HEK293 (cell line): ENCODE measurements at regions not wholly inside any gene's neighbourhood (a gene's known extent, or its start where the extent isn't known, plus 50 kb on each side); places are given as distances from the start of the nearest gene placed in this dataset.

Experiments used
- CTCF ChIA-PET: fragments of 350-600 bp; formaldehyde crosslinking; extraction: SDS; loops from one replicate; lab custom pipeline; 2021; ENCODE audit warnings: antibody characterized with exemption; lab: Yijun Ruan, JAX
- POLR2A ChIA-PET: fragments of 300-600 bp; formaldehyde crosslinking; extraction: SDS; loops from one replicate; lab custom pipeline; 2020; ENCODE audit warnings: antibody characterized with exemption, inconsistent platforms; lab: Yijun Ruan, JAX
- H3K27ac ChIP-seq: fragments of 200-500 bp; sonication (Bioruptor generic); 2 replicates; pipeline ENCODE4 v1.5.1; 2014; ENCODE audit warnings: low read depth, low read length, control low read depth, inconsistent platforms; ENCODE audit errors: extremely low read depth
- H3K36me3 ChIP-seq, 2 experiments: fragments of 200-500 bp in 1 of 2; sonication (Bioruptor generic) in 1 of 2; 1 replicate in 1 of 2; 2 replicates in 1 of 2; pipeline ENCODE4 v1.5.1; 2014 to 2017; ENCODE audit warnings: inconsistent platforms in 2 of 2, low read length in 2 of 2; ENCODE audit not compliant: control insufficient read depth in 2 of 2, insufficient read depth in 1 of 2
- H3K4me1 ChIP-seq: fragments of 200-500 bp; sonication (Bioruptor generic); 2 replicates; pipeline ENCODE4 v1.5.1; 2014; ENCODE audit warnings: mild to moderate bottlenecking, low read length, inconsistent platforms; ENCODE audit not compliant: control insufficient read depth, insufficient read depth
- H3K4me3 ChIP-seq: 2 replicates; pipeline ENCODE4 v1.5.1; 2011; ENCODE audit warnings: low read depth, mild to moderate bottlenecking, control low read depth, low read length, moderate library complexity
- H3K9me3 ChIP-seq: fragments of 200-500 bp; sonication (Bioruptor generic); 2 replicates; pipeline ENCODE4 v1.5.1; 2014; ENCODE audit warnings: low read depth, low read length, inconsistent platforms; ENCODE audit not compliant: control insufficient read depth, insufficient read depth
- GLI4 ChIP-seq: fragments of 450-650 bp; formaldehyde crosslinking; IDR thresholded peaks from 2 replicates; pipeline ENCODE4 v1.5.1; 2016; ENCODE audit warnings: missing biosample characterization, missing genetic modification characterization
- MYNN ChIP-seq: fragments of 450-650 bp; formaldehyde crosslinking; IDR thresholded peaks from 2 replicates; pipeline ENCODE4 v1.5.1; 2016; ENCODE audit warnings: missing biosample characterization, missing genetic modification characterization, borderline replicate concordance
- REPIN1 ChIP-seq: fragments of 450-650 bp; formaldehyde crosslinking; IDR thresholded peaks from 2 replicates; pipeline ENCODE4 v1.5.1; 2017; ENCODE audit warnings: missing biosample characterization, missing genetic modification characterization, low read depth
- SALL2 ChIP-seq: fragments of 450-650 bp; formaldehyde crosslinking; IDR thresholded peaks from 2 replicates; pipeline ENCODE4 v1.5.0; 2017; ENCODE audit warnings: missing biosample characterization, mild to moderate bottlenecking, missing genetic modification characterization, borderline replicate concordance
- SP7 ChIP-seq: fragments of 450-650 bp; formaldehyde crosslinking; IDR thresholded peaks from 2 replicates; pipeline ENCODE4 v1.5.1; 2016; ENCODE audit warnings: missing biosample characterization, missing genetic modification characterization
- TCF7L2 ChIP-seq: IDR thresholded peaks from 2 replicates; pipeline ENCODE4 v1.6.1; 2011; ENCODE audit warnings: low read depth, mild to moderate bottlenecking, inconsistent platforms, low read length, moderate library complexity, borderline replicate concordance
- ZBTB17 ChIP-seq: fragments of 450-650 bp; formaldehyde crosslinking; IDR thresholded peaks from 2 replicates; pipeline ENCODE4 v1.5.1; 2016; ENCODE audit warnings: missing biosample characterization, missing genetic modification characterization
- ZNF211 ChIP-seq: fragments of 450-650 bp; formaldehyde crosslinking; IDR thresholded peaks from 2 replicates; pipeline ENCODE4 v1.5.1; 2016; ENCODE audit warnings: low read depth, missing biosample characterization, missing genetic modification characterization
- ZNF248 ChIP-seq: fragments of 450-650 bp; formaldehyde crosslinking; IDR thresholded peaks from 2 replicates; pipeline ENCODE4 v1.5.1; 2017; ENCODE audit warnings: missing biosample characterization, missing genetic modification characterization
- ZNF37A ChIP-seq: fragments of 450-650 bp; IDR thresholded peaks from 2 replicates; pipeline ENCODE4 v1.5.1; 2018; ENCODE audit warnings: missing biosample characterization, missing genetic modification characterization
- ZNF416 ChIP-seq: fragments of 450-650 bp; formaldehyde crosslinking; IDR thresholded peaks from 2 replicates; pipeline ENCODE4 v1.5.1; 2016; ENCODE audit warnings: missing biosample characterization, missing genetic modification characterization
- ZNF423 ChIP-seq: fragments of 450-650 bp; formaldehyde crosslinking; IDR thresholded peaks from 2 replicates; pipeline ENCODE4 v1.5.1; 2016; ENCODE audit warnings: missing biosample characterization, missing genetic modification characterization
- ZNF776 ChIP-seq: fragments of 450-650 bp; formaldehyde crosslinking; IDR thresholded peaks from 2 replicates; pipeline ENCODE4 v1.5.0; 2017; ENCODE audit warnings: missing biosample characterization, missing genetic modification characterization, borderline replicate concordance
- ZNF785 ChIP-seq: fragments of 450-650 bp; formaldehyde crosslinking; IDR thresholded peaks from 2 replicates; pipeline ENCODE4 v1.5.1; 2016; ENCODE audit warnings: missing biosample characterization, missing genetic modification characterization
- ZNF791 ChIP-seq: fragments of 450-650 bp; formaldehyde crosslinking; IDR thresholded peaks from 2 replicates; pipeline ENCODE4 v1.5.1; 2016; ENCODE audit warnings: missing biosample characterization, missing genetic modification characterization
- ZNF837 ChIP-seq: fragments of 450-650 bp; formaldehyde crosslinking; IDR thresholded peaks from 2 replicates; pipeline ENCODE4 v1.5.1; 2016; ENCODE audit warnings: missing biosample characterization, missing genetic modification characterization
- ZNF843 ChIP-seq: fragments of 450-650 bp; formaldehyde crosslinking; IDR thresholded peaks from 2 replicates; pipeline ENCODE4 v1.5.1; 2016; ENCODE audit warnings: missing biosample characterization, missing genetic modification characterization
- ZSCAN16 ChIP-seq: fragments of 450-650 bp; formaldehyde crosslinking; IDR thresholded peaks from 2 replicates; pipeline ENCODE4 v1.5.1; 2016; ENCODE audit warnings: missing biosample characterization, missing genetic modification characterization
- ZSCAN30 ChIP-seq: fragments of 450-650 bp; IDR thresholded peaks from 2 replicates; pipeline ENCODE4 v1.5.1; 2018; ENCODE audit warnings: missing biosample characterization, mild to moderate bottlenecking, missing genetic modification characterization, moderate library complexity
- TF ChIP-seq, protein P1 (sequence below): fragments of 450-650 bp; IDR thresholded peaks from 2 replicates; pipeline ENCODE4 v1.5.1; 2018; ENCODE audit warnings: missing biosample characterization, mild to moderate bottlenecking, missing genetic modification characterization
- TF ChIP-seq, protein P2 (sequence below): fragments of 450-650 bp; formaldehyde crosslinking; IDR thresholded peaks from 2 replicates; pipeline ENCODE4 v1.5.1; 2016; ENCODE audit warnings: missing biosample characterization, missing genetic modification characterization
- TF ChIP-seq, protein P3 (sequence below): fragments of 450-650 bp; formaldehyde crosslinking; IDR thresholded peaks from 2 replicates; pipeline ENCODE4 v1.5.1; 2016; ENCODE audit warnings: missing biosample characterization, missing genetic modification characterization, borderline replicate concordance
- TF ChIP-seq, protein P4 (sequence below): fragments of 450-650 bp; formaldehyde crosslinking; IDR thresholded peaks from 2 replicates; pipeline ENCODE4; 2016; ENCODE audit warnings: missing biosample characterization, missing genetic modification characterization
- TF ChIP-seq, protein P5 (sequence below): fragments of 450-650 bp; formaldehyde crosslinking; IDR thresholded peaks from 2 replicates; pipeline ENCODE4 v1.5.1; 2016; ENCODE audit warnings: missing biosample characterization, missing genetic modification characterization

DNA sequence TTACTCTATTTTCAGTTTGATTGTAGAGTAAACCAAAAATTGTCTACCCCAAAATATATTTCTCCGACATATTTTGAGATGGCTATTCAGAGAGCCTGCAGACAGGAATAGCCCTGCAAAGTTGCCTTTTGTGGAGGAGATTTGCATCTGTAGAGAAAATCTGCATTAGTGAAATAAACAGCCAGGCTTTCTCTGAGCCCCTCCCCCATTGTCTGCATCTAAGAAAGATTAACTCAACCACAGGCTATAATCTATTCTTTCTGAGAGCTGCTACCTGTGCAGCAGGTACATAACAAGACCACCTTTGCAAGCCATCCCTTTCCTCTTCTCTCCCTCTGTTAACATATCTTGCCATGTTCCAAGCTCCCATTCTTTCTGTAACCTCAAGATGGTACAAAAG is 1034.2 kb downstream of the SORCS3 start (continued):
- TF ChIP-seq, protein P1, sequence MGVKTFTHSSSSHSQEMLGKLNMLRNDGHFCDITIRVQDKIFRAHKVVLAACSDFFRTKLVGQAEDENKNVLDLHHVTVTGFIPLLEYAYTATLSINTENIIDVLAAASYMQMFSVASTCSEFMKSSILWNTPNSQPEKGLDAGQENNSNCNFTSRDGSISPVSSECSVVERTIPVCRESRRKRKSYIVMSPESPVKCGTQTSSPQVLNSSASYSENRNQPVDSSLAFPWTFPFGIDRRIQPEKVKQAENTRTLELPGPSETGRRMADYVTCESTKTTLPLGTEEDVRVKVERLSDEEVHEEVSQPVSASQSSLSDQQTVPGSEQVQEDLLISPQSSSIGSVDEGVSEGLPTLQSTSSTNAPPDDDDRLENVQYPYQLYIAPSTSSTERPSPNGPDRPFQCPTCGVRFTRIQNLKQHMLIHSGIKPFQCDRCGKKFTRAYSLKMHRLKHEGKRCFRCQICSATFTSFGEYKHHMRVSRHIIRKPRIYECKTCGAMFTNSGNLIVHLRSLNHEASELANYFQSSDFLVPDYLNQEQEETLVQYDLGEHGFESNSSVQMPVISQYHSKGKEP (tag by site-specific recombination) = no peak
- TF ChIP-seq ZSCAN30 (tag by site-specific recombination) (no peak), ZNF785 (tag by site-specific recombination) (no peak), ZNF211 (tag by site-specific recombination) (no peak), ZNF791 (tag by site-specific recombination) (no peak), ZNF37A (tag by site-specific recombination) (no peak), ZNF248 (no peak), ZNF837 (tag by site-specific recombination) (no peak)
- TF ChIP-seq, protein P2, sequence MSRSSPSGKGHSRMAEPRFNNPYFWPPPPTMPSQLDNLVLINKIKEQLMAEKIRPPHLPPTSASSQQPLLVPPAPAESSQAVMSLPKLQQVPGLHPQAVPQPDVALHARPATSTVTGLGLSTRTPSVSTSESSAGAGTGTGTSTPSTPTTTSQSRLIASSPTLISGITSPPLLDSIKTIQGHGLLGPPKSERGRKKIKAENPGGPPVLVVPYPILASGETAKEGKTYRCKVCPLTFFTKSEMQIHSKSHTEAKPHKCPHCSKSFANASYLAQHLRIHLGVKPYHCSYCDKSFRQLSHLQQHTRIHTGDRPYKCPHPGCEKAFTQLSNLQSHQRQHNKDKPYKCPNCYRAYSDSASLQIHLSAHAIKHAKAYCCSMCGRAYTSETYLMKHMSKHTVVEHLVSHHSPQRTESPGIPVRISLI (tag by site-specific recombination) = no peak

DNA sequence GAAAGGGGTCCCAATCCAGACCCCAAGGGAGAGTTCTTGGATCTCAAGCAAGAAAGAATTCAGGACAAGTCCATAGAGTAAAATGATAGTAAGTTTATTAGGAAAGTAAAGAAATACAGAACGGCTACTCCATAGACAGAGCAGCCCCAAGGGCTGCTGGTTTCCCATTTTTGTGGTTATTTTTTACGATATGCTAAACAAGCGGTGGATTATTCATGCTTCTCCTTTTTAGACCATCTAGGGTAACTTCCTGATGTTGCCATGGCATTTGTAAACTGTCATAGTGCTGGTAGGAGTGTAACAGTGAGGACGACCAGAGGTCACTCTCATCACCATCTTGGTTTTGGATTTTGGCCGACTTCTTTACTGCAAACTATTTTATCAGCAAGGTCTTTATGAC is 1033.4 kb downstream of the SORCS3 start:
- ChIA-PET POLR2A (no interaction called here), CTCF (no interaction called here)
- Histone ChIP-seq H3K4me1 (no peaks in the 10 kb centered on the region), H3K4me3 (no peak overlapping the region), H3K9me3 (no peaks in the 10 kb centered on the region), H3K36me3 (no peaks in the 10 kb centered on the region), H3K27ac (no peak overlapping the region)
- TF ChIP-seq SP7 (tag by site-specific recombination) (no peak), GLI4 (tag by site-specific recombination) (no peak), ZNF416 (tag by site-specific recombination) (no peak), TCF7L2 (no peak), ZNF843 (tag by site-specific recombination) (no peak), REPIN1 (tag by site-specific recombination) (no peak), SALL2 (no peak), ZNF776 (no peak), ZSCAN16 (tag by site-specific recombination) (no peak), ZBTB17 (tag by site-specific recombination) (no peak), MYNN (tag by site-specific recombination) (no peak), ZNF423 (tag by site-specific recombination) (no peak)
- TF ChIP-seq, protein P2 (tag by site-specific recombination) = no peak
- TF ChIP-seq, protein P3, sequence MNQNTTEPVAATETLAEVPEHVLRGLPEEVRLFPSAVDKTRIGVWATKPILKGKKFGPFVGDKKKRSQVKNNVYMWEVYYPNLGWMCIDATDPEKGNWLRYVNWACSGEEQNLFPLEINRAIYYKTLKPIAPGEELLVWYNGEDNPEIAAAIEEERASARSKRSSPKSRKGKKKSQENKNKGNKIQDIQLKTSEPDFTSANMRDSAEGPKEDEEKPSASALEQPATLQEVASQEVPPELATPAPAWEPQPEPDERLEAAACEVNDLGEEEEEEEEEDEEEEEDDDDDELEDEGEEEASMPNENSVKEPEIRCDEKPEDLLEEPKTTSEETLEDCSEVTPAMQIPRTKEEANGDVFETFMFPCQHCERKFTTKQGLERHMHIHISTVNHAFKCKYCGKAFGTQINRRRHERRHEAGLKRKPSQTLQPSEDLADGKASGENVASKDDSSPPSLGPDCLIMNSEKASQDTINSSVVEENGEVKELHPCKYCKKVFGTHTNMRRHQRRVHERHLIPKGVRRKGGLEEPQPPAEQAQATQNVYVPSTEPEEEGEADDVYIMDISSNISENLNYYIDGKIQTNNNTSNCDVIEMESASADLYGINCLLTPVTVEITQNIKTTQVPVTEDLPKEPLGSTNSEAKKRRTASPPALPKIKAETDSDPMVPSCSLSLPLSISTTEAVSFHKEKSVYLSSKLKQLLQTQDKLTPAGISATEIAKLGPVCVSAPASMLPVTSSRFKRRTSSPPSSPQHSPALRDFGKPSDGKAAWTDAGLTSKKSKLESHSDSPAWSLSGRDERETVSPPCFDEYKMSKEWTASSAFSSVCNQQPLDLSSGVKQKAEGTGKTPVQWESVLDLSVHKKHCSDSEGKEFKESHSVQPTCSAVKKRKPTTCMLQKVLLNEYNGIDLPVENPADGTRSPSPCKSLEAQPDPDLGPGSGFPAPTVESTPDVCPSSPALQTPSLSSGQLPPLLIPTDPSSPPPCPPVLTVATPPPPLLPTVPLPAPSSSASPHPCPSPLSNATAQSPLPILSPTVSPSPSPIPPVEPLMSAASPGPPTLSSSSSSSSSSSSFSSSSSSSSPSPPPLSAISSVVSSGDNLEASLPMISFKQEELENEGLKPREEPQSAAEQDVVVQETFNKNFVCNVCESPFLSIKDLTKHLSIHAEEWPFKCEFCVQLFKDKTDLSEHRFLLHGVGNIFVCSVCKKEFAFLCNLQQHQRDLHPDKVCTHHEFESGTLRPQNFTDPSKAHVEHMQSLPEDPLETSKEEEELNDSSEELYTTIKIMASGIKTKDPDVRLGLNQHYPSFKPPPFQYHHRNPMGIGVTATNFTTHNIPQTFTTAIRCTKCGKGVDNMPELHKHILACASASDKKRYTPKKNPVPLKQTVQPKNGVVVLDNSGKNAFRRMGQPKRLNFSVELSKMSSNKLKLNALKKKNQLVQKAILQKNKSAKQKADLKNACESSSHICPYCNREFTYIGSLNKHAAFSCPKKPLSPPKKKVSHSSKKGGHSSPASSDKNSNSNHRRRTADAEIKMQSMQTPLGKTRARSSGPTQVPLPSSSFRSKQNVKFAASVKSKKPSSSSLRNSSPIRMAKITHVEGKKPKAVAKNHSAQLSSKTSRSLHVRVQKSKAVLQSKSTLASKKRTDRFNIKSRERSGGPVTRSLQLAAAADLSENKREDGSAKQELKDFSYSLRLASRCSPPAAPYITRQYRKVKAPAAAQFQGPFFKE (tag by site-specific recombination) = no peak
- TF ChIP-seq, protein P4, sequence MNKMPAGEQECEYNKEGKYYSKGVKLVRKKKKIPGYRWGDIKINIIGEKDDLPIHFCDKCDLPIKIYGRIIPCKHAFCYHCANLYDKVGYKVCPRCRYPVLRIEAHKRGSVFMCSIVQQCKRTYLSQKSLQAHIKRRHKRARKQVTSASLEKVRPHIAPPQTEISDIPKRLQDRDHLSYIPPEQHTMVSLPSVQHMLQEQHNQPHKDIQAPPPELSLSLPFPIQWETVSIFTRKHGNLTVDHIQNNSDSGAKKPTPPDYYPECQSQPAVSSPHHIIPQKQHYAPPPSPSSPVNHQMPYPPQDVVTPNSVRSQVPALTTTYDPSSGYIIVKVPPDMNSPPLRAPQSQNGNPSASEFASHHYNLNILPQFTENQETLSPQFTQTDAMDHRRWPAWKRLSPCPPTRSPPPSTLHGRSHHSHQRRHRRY (tag by site-specific recombination) = no peak
- TF ChIP-seq, protein P5, sequence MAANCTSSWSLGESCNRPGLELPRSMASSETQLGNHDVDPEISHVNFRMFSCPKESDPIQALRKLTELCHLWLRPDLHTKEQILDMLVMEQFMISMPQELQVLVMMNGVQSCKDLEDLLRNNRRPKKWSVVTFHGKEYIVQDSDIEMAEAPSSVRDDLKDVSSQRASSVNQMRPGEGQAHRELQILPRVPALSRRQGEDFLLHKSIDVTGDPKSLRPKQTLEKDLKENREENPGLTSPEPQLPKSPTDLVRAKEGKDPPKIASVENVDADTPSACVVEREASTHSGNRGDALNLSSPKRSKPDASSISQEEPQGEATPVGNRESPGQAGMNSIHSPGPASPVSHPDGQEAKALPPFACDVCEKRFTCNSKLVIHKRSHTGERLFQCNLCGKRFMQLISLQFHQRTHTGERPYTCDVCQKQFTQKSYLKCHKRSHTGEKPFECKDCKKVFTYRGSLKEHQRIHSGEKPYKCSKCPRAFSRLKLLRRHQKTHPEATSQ (tag by site-specific recombination) = no peak
